K562 (cell line): ENCODE measurements at regions not wholly inside any gene's neighbourhood (a gene's known extent, or its start where the extent isn't known, plus 50 kb on each side); places are given as distances from the start of the nearest gene placed in this dataset.

Experiments used
- ATAC-seq: fragments of 200-7000 bp; cut with Tn5 transposase; 3 replicates; pipeline ENCODE4 v1.9.1; 2020; ENCODE audit warnings: moderate library complexity
- BruUV-seq: library from RNA; stranded (reverse); fragments of 400-500 nt; replicated peaks from 2 replicates; lab custom pipeline; 2021; lab: Mats Ljungman, UMichigan
- CTCF ChIA-PET: fragments of 300-600 bp; formaldehyde crosslinking; extraction: SDS; loops from one replicate; lab custom pipeline; 2021; ENCODE audit warnings: low intra/inter-chr PET ratio; lab: Yijun Ruan, JAX
- POLR2A ChIA-PET: fragments of 300-600, 350-650 bp; sonication (Branson Sonifier 250); formaldehyde crosslinking; extraction: SDS; loops from one replicate; lab custom pipeline; 2021; ENCODE audit warnings: antibody characterized with exemption, inconsistent platforms; lab: Yijun Ruan, JAX
- DNase-seq, 4 experiments: peaks; one replicate each; pipeline versions ENCODE4 v3.0.0 to v3.0.0-alpha.2; 2011 to 2018; ENCODE audit warnings: low spot score in 3 of 4, mixed read lengths in 3 of 4; ENCODE audit errors: extremely low read depth in 1 of 4
- FAIRE-seq: peaks from 2 replicates; lab custom pipeline; 2011; peaks lifted over from hg19 to GRCh38; lab: Jason Lieb, UNC
- H2AFZ ChIP-seq: 2 replicates; pipeline ENCODE4 v1.6.0; 2011; ENCODE audit warnings: low read depth, low read length, control low read depth, inconsistent platforms
- H3K27ac ChIP-seq: fragments of 200-600 bp; 3 replicates; pipeline ENCODE4 v1.8.0; 2011; ENCODE audit warnings: low read depth, mild to moderate bottlenecking, control low read depth, inconsistent platforms, low read length, moderate library complexity, mixed read lengths; ENCODE audit errors: extremely low read depth
- H3K27me3 ChIP-seq, 2 experiments: fragments of 300-600 bp in 1 of 2; 2 replicates in 1 of 2; 3 replicates in 1 of 2; pipeline versions ENCODE4 v1.6.0 to v1.8.0; 2011; ENCODE audit warnings: inconsistent platforms in 2 of 2, low read length in 2 of 2, mild to moderate bottlenecking in 1 of 2, mixed read lengths in 1 of 2, moderate library complexity in 1 of 2; ENCODE audit not compliant: control insufficient read depth in 2 of 2, insufficient read depth in 2 of 2
- H3K36me3 ChIP-seq: fragments of 300-600 bp; 3 replicates; pipeline ENCODE4 v1.8.0; 2011; ENCODE audit warnings: mild to moderate bottlenecking, low read length, inconsistent platforms; ENCODE audit not compliant: control insufficient read depth, insufficient read depth
- H3K4me1 ChIP-seq, 2 experiments: fragments of 200-600 bp in 1 of 2; replicated peaks in 1 of 2; 2 replicates in 1 of 2; 3 replicates in 1 of 2; pipeline versions ENCODE4 v1.5.1 to v1.8.0; 2011; ENCODE audit warnings: inconsistent platforms in 2 of 2, low read length in 2 of 2, mild to moderate bottlenecking in 1 of 2, mixed read lengths in 1 of 2, moderate library complexity in 1 of 2; ENCODE audit not compliant: control insufficient read depth in 2 of 2, insufficient read depth in 2 of 2
- H3K4me2 ChIP-seq: 2 replicates; pipeline ENCODE4 v1.6.1; 2011; ENCODE audit warnings: low read length, control low read depth, inconsistent platforms, mixed read lengths; ENCODE audit not compliant: insufficient read depth
- H3K4me3 ChIP-seq: fragments of 200-600 bp; sonication (generic), shearing (Covaris generic); 2 replicates; pipeline ENCODE4 v1.5.1; 2016; ENCODE audit warnings: control low read depth, inconsistent platforms
- H3K79me2 ChIP-seq: fragments of 200-600 bp; 3 replicates; pipeline ENCODE4 v1.8.0; 2011; ENCODE audit warnings: low read length, inconsistent platforms; ENCODE audit not compliant: control insufficient read depth, insufficient read depth
- H3K9ac ChIP-seq, 2 experiments: 2 replicates each; pipeline versions ENCODE4 v1.6.0 to v1.6.1; 2011; ENCODE audit warnings: low read depth in 2 of 2, low read length in 2 of 2, control low read depth in 1 of 2, inconsistent platforms in 1 of 2, mild to moderate bottlenecking in 1 of 2, mixed read lengths in 1 of 2; ENCODE audit not compliant: insufficient read depth in 1 of 2
- H3K9me1 ChIP-seq: one replicate; pipeline ENCODE4 v1.6.0; 2011; ENCODE audit warnings: inconsistent platforms, mild to moderate bottlenecking, low read length, moderate library complexity; ENCODE audit not compliant: control insufficient read depth, insufficient read depth
- H3K9me3 ChIP-seq: replicated peaks from 2 replicates; pipeline ENCODE4 v1.5.1; 2011; ENCODE audit warnings: low read depth, low read length, inconsistent platforms; ENCODE audit not compliant: control insufficient read depth, insufficient read depth
- H4K20me1 ChIP-seq: replicated peaks from 2 replicates; pipeline ENCODE4 v1.6.1; 2011; ENCODE audit warnings: low read length, inconsistent platforms, mixed read lengths; ENCODE audit not compliant: control insufficient read depth, insufficient read depth
- ETS2 ChIP-seq: IDR thresholded peaks from 2 replicates; pipeline ENCODE4 v1.6.1; 2016; ENCODE audit warnings: borderline replicate concordance, missing genetic modification characterization, mild to moderate bottlenecking, moderate library complexity, missing compliant biosample characterization; ENCODE audit not compliant: poor library complexity, severe bottlenecking
- HNRNPUL1 ChIP-seq: fragments of 200-400 bp; formaldehyde crosslinking; IDR thresholded peaks from 2 replicates; pipeline ENCODE4 v1.6.1; 2017; ENCODE audit warnings: low read length
- KAT2B ChIP-seq: IDR thresholded peaks from one replicate; pipeline ENCODE4 v1.6.1; 2012; ENCODE audit warnings: low read depth, mild to moderate bottlenecking, control low read depth, inconsistent platforms, low read length, moderate library complexity
- MEIS2 ChIP-seq: fragments of 450-650 bp; IDR thresholded peaks from 2 replicates; pipeline ENCODE4 v1.6.1; 2014; ENCODE audit warnings: mild to moderate bottlenecking; ENCODE audit not compliant: partially characterized antibody
- PTRF ChIP-seq: fragments of 450-650 bp; IDR thresholded peaks from 2 replicates; pipeline ENCODE4 v1.6.1; 2016; ENCODE audit warnings: mild to moderate bottlenecking, missing genetic modification characterization, missing compliant biosample characterization
- TBL1XR1 ChIP-seq, 2 experiments: IDR thresholded peaks; 2 replicates each; pipeline ENCODE4 v1.6.1; 2012; ENCODE audit warnings: improper control_type of control experiment in 2 of 2, low read length in 2 of 2, mild to moderate bottlenecking in 1 of 2
- ZFP30 ChIP-seq: fragments of 250-450 bp; sonication (Bioruptor Pico); IDR thresholded peaks from 2 replicates; pipeline ENCODE4 v1.8.0; 2022; ENCODE audit warnings: moderate library complexity, mild to moderate bottlenecking, inconsistent platforms, borderline replicate concordance
- ZNF282 ChIP-seq: sonication (generic); formaldehyde crosslinking; IDR thresholded peaks from 2 replicates; pipeline ENCODE4 v1.8.1; 2023; ENCODE audit warnings: missing genetic modification reagents
- WGBS: fragments of 100-300 bp; shearing (Covaris generic); methylation state at CpG from one replicate; pipeline ENCODE4 v1.1.6; 2016; ENCODE audit warnings: low coverage, mixed read lengths; ENCODE audit not compliant: insufficient coverage; ENCODE audit errors: missing lambda C conversion rate; 5-methylcytosine and 5-hydroxymethylcytosine counted together
- in situ Hi-C: fragments of 300-500 bp; cut with MboI; formaldehyde crosslinking; loops from 4 replicates; pipeline ENCODE4 v1.15.0; 2018; ENCODE audit warnings: inconsistent platforms, mixed read lengths
- intact Hi-C: fragments of 100-400 bp; cut with micrococcal nuclease; formaldehyde crosslinking; loops from 2 replicates; pipeline ENCODE4 v1.14.2; 2022
- TF ChIP-seq, protein P1 (sequence below): IDR thresholded peaks from 2 replicates; pipeline ENCODE4 v1.6.1; 2011; ENCODE audit warnings: borderline replicate concordance, low read depth, mild to moderate bottlenecking, moderate library complexity, low read length; ENCODE audit not compliant: insufficient read depth, poor library complexity, severe bottlenecking
- TF ChIP-seq, protein P2 (sequence below): sonication (generic); formaldehyde crosslinking; IDR thresholded peaks from 2 replicates; pipeline ENCODE4 v1.8.0; 2023; ENCODE audit warnings: mild to moderate bottlenecking, missing genetic modification reagents

DNA sequence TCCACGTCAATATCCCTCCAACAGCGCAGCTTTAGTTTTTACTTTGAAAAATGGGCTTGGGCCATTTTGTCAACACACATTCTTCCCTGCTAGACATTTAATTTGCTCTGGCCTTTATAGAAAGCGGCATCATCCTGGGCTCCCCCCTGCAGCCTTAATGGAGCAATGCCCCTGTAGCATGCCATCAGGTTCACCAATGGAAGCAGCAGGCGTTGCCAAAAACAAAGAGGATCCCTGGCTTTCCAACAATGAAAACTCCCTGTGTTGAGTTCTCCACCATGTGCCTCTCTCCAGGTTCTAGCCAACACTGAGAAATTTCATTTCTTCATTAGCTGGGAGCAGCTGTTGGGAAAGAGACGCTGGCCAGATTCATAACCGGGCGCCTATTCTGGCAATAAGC is 139.5 kb downstream of the ZNF622 start:
- Histone ChIP-seq H3K4me2 (no peak overlapping the region), H2AFZ (no peak overlapping the region), H3K9ac (no peak overlapping the region), H3K79me2 (no peaks in the 10 kb centered on the region), H3K4me3 (no peak overlapping the region), H3K27ac (no peak overlapping the region), H3K9me1 (no peaks in the 10 kb centered on the region), H3K36me3 (no peaks in the 10 kb centered on the region), H3K4me1 (no peaks in the 10 kb centered on the region), H3K27me3 (no peaks in the 10 kb centered on the region), H3K9me3 (no peaks in the 10 kb centered on the region), H4K20me1 (no peaks in the 10 kb centered on the region)
- in situ Hi-C loops (no loop called here), intact Hi-C loops (no loop called here)
- FAIRE-seq, result no peak
- ChIA-PET POLR2A (no interaction called here), CTCF (no interaction called here)
- no peak for DNase-seq
- WGBS, result under 1% methylated on average over 7 of the region's 7 CpGs
- TF ChIP-seq, protein P1, sequence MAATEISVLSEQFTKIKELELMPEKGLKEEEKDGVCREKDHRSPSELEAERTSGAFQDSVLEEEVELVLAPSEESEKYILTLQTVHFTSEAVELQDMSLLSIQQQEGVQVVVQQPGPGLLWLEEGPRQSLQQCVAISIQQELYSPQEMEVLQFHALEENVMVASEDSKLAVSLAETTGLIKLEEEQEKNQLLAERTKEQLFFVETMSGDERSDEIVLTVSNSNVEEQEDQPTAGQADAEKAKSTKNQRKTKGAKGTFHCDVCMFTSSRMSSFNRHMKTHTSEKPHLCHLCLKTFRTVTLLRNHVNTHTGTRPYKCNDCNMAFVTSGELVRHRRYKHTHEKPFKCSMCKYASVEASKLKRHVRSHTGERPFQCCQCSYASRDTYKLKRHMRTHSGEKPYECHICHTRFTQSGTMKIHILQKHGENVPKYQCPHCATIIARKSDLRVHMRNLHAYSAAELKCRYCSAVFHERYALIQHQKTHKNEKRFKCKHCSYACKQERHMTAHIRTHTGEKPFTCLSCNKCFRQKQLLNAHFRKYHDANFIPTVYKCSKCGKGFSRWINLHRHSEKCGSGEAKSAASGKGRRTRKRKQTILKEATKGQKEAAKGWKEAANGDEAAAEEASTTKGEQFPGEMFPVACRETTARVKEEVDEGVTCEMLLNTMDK, result no peak
- TF ChIP-seq MEIS2 (no peak), PTRF (tag) (no peak), HNRNPUL1 (no peak), KAT2B (no peak), ZFP30 (CRISPR knock-in tag) (no peak), ZNF282 (CRISPR knock-in tag) (no peak), TBL1XR1 (IDR thresholded peaks at IDR 0.05; ENCODE audit: low read length in 2 of 2) (no peak), ETS2 (tag) (no peak)
- TF ChIP-seq, protein P2, sequence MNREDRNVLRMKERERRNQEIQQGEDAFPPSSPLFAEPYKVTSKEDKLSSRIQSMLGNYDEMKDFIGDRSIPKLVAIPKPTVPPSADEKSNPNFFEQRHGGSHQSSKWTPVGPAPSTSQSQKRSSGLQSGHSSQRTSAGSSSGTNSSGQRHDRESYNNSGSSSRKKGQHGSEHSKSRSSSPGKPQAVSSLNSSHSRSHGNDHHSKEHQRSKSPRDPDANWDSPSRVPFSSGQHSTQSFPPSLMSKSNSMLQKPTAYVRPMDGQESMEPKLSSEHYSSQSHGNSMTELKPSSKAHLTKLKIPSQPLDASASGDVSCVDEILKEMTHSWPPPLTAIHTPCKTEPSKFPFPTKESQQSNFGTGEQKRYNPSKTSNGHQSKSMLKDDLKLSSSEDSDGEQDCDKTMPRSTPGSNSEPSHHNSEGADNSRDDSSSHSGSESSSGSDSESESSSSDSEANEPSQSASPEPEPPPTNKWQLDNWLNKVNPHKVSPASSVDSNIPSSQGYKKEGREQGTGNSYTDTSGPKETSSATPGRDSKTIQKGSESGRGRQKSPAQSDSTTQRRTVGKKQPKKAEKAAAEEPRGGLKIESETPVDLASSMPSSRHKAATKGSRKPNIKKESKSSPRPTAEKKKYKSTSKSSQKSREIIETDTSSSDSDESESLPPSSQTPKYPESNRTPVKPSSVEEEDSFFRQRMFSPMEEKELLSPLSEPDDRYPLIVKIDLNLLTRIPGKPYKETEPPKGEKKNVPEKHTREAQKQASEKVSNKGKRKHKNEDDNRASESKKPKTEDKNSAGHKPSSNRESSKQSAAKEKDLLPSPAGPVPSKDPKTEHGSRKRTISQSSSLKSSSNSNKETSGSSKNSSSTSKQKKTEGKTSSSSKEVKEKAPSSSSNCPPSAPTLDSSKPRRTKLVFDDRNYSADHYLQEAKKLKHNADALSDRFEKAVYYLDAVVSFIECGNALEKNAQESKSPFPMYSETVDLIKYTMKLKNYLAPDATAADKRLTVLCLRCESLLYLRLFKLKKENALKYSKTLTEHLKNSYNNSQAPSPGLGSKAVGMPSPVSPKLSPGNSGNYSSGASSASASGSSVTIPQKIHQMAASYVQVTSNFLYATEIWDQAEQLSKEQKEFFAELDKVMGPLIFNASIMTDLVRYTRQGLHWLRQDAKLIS (CRISPR knock-in tag), result no peak
- no peak for ATAC-seq
- BruUV-seq, result no TSS peak
